BE2C (cell line): ENCODE measurements at regions not wholly inside any gene's neighbourhood (a gene's known extent, or its start where the extent isn't known, plus 50 kb on each side); places are given as distances from the start of the nearest gene placed in this dataset.

Experiments used
- DNase-seq: peaks from one replicate; pipeline ENCODE4 v3.0.0-alpha.2; 2020
- H3K27me3 ChIP-seq: fragments of 250-450 bp; sonication (Bioruptor Pico); 2 replicates; pipeline ENCODE4 v1.5.1; 2020; ENCODE audit warnings: mild to moderate bottlenecking
- H3K36me3 ChIP-seq: fragments of 250-450 bp; sonication (Bioruptor Pico); 2 replicates; pipeline ENCODE4 v1.5.1; 2020; ENCODE audit warnings: mild to moderate bottlenecking
- H3K4me1 ChIP-seq: fragments of 250-450 bp; sonication (Bioruptor Pico); 2 replicates; pipeline ENCODE4 v1.5.1; 2020
- H3K4me3 ChIP-seq: 2 replicates; pipeline ENCODE4 v1.5.1; 2011; ENCODE audit warnings: low read depth, low read length
- H3K9me3 ChIP-seq: fragments of 250-450 bp; sonication (Bioruptor Pico); 2 replicates; pipeline ENCODE4 v1.5.1; 2020
- CTCF ChIP-seq: IDR thresholded peaks from 2 replicates; pipeline ENCODE4 v1.5.1; 2012; ENCODE audit warnings: mild to moderate bottlenecking, low read depth, low read length

- Histone ChIP-seq H3K4me1 (no peaks in the 10 kb centered on the region), H3K4me3 (no peak overlapping the region), H3K27me3 (no peaks in the 10 kb centered on the region), H3K36me3 (no peaks in the 10 kb centered on the region), H3K9me3 (no peaks in the 10 kb centered on the region)
- no peak for DNase-seq
- no peak for TF ChIP-seq CTCF
Observed at GRCh38 chr18:29626094-29626493, 1416.4 kb downstream of the DSC3 start.

DNA sequence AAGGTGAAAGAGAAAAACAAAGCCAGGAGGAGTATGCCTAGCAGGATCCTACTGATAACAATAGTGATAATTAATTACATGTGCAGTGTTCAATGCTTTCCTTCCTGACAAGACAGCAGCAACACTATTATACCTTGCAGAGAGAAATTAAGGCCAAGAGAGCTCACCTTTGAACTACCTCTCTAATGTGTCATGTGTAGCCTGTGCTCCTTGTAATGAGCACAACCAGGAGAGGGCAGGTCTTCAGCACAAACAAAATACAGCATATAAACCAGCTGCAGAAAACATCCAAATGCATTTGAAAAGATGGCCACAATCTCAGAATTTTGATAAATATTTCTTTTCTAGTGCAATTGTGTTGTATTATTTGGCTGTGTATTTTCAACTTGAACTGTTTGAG lies 1425.7 kb downstream of the DSC3 start:
- no peaks in the 10 kb centered on the region for H3K4me1 ChIP-seq
- H3K36me3 ChIP-seq = no peaks in the 10 kb centered on the region
- DNase-seq = no peak
- H3K4me3 ChIP-seq = no peak overlapping the region
- H3K27me3 ChIP-seq = no peaks in the 10 kb centered on the region
- no peak for TF ChIP-seq CTCF
- no peaks in the 10 kb centered on the region for H3K9me3 ChIP-seq

GRCh38 chr18:29608982-29609381 lies 1432.1 kb upstream of the CDH2 start:
- no peaks in the 10 kb centered on the region for H3K27me3 ChIP-seq

DNA sequence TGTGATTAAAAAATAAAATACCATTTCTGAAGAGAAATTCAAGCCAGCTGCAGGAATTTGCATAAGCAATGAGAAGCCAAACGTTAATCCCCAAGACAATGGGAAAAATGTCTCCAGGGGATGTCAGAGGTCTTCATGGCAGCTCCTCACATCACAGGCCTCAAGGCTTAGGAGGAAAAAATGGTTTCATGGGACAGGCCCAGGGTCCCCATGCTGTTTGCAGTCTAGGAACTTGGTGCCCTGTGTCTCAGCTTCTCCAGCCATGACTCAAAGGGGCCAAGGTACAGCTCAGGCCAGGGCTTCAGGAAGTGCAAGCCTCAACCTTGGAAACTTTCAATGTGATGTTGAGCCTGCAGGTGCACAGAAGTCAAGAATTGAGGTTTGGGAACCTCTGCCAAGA lies 1428.4 kb upstream of the CDH2 start:
- no peak for TF ChIP-seq CTCF
- no peaks in the 10 kb centered on the region for H3K9me3 ChIP-seq
- H3K36me3 ChIP-seq = no peaks in the 10 kb centered on the region
- DNase-seq = no peak
- H3K4me3 ChIP-seq = no peak overlapping the region
- H3K27me3 ChIP-seq = no peaks in the 10 kb centered on the region
- no peaks in the 10 kb centered on the region for H3K4me1 ChIP-seq

More at GRCh38 chr18:29608982-29609381, 1432.1 kb upstream of the CDH2 start:
- no peak overlapping the region for H3K4me3 ChIP-seq
- H3K4me1 ChIP-seq = no peaks in the 10 kb centered on the region
- no peaks in the 10 kb centered on the region for H3K9me3 ChIP-seq
- DNase-seq = no peak
- no peaks in the 10 kb centered on the region for H3K36me3 ChIP-seq
- TF ChIP-seq CTCF = no peak

GRCh38 chr18:29596959-29597358 lies 1420.0 kb upstream of the CDH2 start:
- Histone ChIP-seq H3K9me3 (no peaks in the 10 kb centered on the region), H3K36me3 (no peaks in the 10 kb centered on the region), H3K4me3 (no peak overlapping the region), H3K4me1 (no peaks in the 10 kb centered on the region), H3K27me3 (no peaks in the 10 kb centered on the region)
- DNase-seq = no peak
- no peak for TF ChIP-seq CTCF

DNA sequence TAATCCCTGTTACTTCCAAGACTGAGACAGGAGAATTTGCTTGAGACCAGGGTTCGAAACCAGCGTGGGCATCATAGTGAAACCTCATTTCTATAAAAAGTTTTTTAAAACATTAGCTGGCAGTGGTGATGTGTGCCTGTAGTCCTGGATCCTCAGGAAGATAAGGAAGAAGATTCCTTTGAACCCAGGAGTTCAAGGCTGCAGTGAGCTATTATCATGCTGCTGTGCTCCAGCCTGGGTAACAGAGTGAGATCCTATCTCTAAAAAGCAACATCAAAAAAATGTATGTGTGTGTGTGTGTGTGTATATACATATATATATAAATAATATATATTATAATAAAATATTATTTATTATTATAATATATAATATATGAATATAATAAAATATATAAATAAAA lies 1417.6 kb upstream of the CDH2 start:
- no peak for DNase-seq
- TF ChIP-seq CTCF = no peak
- Histone ChIP-seq H3K27me3 (no peaks in the 10 kb centered on the region), H3K36me3 (no peaks in the 10 kb centered on the region), H3K4me1 (no peaks in the 10 kb centered on the region), H3K9me3 (no peaks in the 10 kb centered on the region), H3K4me3 (no peak overlapping the region)
